ENCODE measurements at regions not wholly inside any gene's neighbourhood (a gene's known extent, or its start where the extent isn't known, plus 50 kb on each side); places are given as distances from the start of the nearest gene placed in this dataset.
A peak's percentile ranks its signal among the peaks of the same experiment; 100 is the strongest.

DNA sequence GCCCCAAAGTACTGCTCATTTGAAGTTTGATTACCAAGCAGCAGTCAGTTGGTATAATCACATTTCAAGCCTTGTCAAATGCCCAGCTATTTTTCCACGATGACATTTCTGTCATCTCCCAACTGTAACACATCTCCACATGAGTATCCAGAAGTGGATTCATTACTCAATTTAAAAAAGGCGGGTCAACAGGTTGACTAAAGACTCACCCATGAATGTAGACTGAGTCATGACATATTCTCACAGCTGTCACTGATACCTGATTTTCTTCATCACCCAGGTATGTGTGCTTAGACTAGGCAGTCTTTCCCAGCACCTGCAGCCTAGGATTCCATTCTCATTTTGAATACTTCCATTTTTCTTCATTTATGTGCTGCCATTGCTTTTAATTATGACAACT, 75.1 kb upstream of the DBX2 start:
- DNase-seq (ENCODE audit: low spot score), result no peak
- in situ Hi-C loops (cut with MboI; ENCODE audit: low sequenced_read_pairs, unreplicated experiment), result no loop called here
- TF ChIP-seq CTCF (IDR thresholded peaks at IDR 0.05; ENCODE audit: borderline replicate concordance, control extremely low read depth, extremely low read depth, insufficient read depth, missing control alignments), result no peak

- in situ Hi-C loops (cut with MboI; ENCODE audit: low sequenced_read_pairs, unreplicated experiment), result no loop called here
- TF ChIP-seq CTCF (IDR thresholded peaks at IDR 0.05; ENCODE audit: borderline replicate concordance, control extremely low read depth, extremely low read depth, insufficient read depth, missing control alignments), result no peak
- no peak for DNase-seq (ENCODE audit: low spot score)
Measured at GRCh38 chr12:45128637-45129036, 77.7 kb upstream of the DBX2 start.

DNA sequence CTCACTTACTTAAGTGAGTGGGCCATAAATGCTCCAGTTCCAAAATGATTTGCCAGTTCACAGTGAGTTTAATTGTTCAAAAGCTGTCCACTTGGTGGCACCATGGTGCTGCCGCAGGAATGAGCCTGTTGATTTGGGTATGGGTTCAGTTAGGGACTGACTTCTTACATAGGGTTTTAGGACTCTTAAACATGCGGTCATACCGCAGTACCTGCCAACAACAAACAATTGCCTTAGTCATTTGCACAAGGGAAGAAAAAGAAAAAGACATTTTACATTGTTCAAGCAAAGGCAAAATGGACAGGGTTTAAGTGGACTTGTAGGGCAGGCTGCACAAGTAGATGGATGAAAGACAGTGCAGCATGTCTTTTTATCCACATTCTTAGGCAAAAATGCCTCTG, 80.0 kb upstream of the DBX2 start:
- in situ Hi-C loops (cut with MboI; ENCODE audit: low sequenced_read_pairs, unreplicated experiment), result no loop called here
- peak; percentile 57 for TF ChIP-seq CTCF (IDR thresholded peaks at IDR 0.05; ENCODE audit: borderline replicate concordance, control extremely low read depth, extremely low read depth, insufficient read depth, missing control alignments)
- peak; percentile 61 for DNase-seq (ENCODE audit: low spot score)

GRCh38 chr12:45131506-45131905, 80.6 kb upstream of the DBX2 start:
- in situ Hi-C loops (cut with MboI; ENCODE audit: low sequenced_read_pairs, unreplicated experiment), result no loop called here
- DNase-seq (ENCODE audit: low spot score), result no peak
- TF ChIP-seq CTCF (IDR thresholded peaks at IDR 0.05; ENCODE audit: borderline replicate concordance, control extremely low read depth, extremely low read depth, insufficient read depth, missing control alignments), result no peak

GRCh38 chr12:45138609-45139008, 77.3 kb upstream of the ANO6 start:
- TF ChIP-seq CTCF (IDR thresholded peaks at IDR 0.05; ENCODE audit: borderline replicate concordance, control extremely low read depth, extremely low read depth, insufficient read depth, missing control alignments), result no peak
- DNase-seq (ENCODE audit: low spot score), result no peak
- in situ Hi-C loops (cut with MboI; ENCODE audit: low sequenced_read_pairs, unreplicated experiment), result no loop called here

- in situ Hi-C loops (cut with MboI; ENCODE audit: low sequenced_read_pairs, unreplicated experiment), result no loop called here
- no peak for DNase-seq (ENCODE audit: low spot score)
- TF ChIP-seq CTCF (IDR thresholded peaks at IDR 0.05; ENCODE audit: borderline replicate concordance, control extremely low read depth, extremely low read depth, insufficient read depth, missing control alignments), result no peak
Measured at GRCh38 chr12:45148006-45148405, 67.9 kb upstream of the ANO6 start.

GRCh38 chr12:45148619-45149018, 67.3 kb upstream of the ANO6 start:
- TF ChIP-seq CTCF (IDR thresholded peaks at IDR 0.05; ENCODE audit: borderline replicate concordance, control extremely low read depth, extremely low read depth, insufficient read depth, missing control alignments), result no peak
- no peak for DNase-seq (ENCODE audit: low spot score)
- in situ Hi-C loops (cut with MboI; ENCODE audit: low sequenced_read_pairs, unreplicated experiment), result no loop called here

All from GM13976 (cell line).